ENCODE measurements at regions not wholly inside any gene's neighbourhood (a gene's known extent, or its start where the extent isn't known, plus 50 kb on each side); places are given as distances from the start of the nearest gene placed in this dataset.

- DNase-seq (ENCODE audit: low read depth, low spot score) (no peak), ATAC-seq (no peak)
- TF ChIP-seq CEBPB (IDR thresholded peaks at IDR 0.05; ENCODE audit: low read depth) (no peak), REST (IDR thresholded peaks at IDR 0.05; ENCODE audit: low read depth) (no peak), TCF7L2 (IDR thresholded peaks at IDR 0.05; ENCODE audit: borderline replicate concordance, extremely low read depth, insufficient read depth, insufficient read length) (no peak), ZBTB33 (IDR thresholded peaks at IDR 0.05; ENCODE audit: extremely low read depth, insufficient replicate concordance, low read length) (no peak), SRF (IDR thresholded peaks at IDR 0.05; ENCODE audit: low read depth) (no peak), EZH2phosphoT487 (IDR thresholded peaks at IDR 0.05; ENCODE audit: borderline replicate concordance) (no peak), POLR2A (IDR thresholded peaks at IDR 0.05; ENCODE audit: borderline replicate concordance, extremely low read depth, insufficient read depth, insufficient read length) (no peak), ELF1 (IDR thresholded peaks at IDR 0.05; ENCODE audit: borderline replicate concordance, low read depth) (no peak), JUND (IDR thresholded peaks at IDR 0.05) (no peak), ZNF274 (IDR thresholded peaks at IDR 0.05; ENCODE audit: low read depth, low read length) (no peak), MAX (IDR thresholded peaks at IDR 0.05) (no peak)
- H3K27me3 ChIP-seq (ENCODE audit: insufficient read depth, low read length) = no peaks in the 10 kb centered on the region
- H3K4me1 ChIP-seq (ENCODE audit: control insufficient read depth in 1 of 2, insufficient read depth in 2 of 2, low read length in 2 of 2) = no peaks in the 10 kb centered on the region
- POLR2A ChIA-PET = no interaction called here
- no peaks in the 10 kb centered on the region for H3K36me3 ChIP-seq (ENCODE audit: control insufficient read depth in 1 of 2, insufficient read depth in 2 of 2, low read length in 2 of 2)
- no peak overlapping the region for H2AFZ ChIP-seq (ENCODE audit: low read depth, low read length, poor library complexity, severe bottlenecking)
- no peak overlapping the region for H3K9ac ChIP-seq (ENCODE audit: low read length)
- RAD21 ChIA-PET (ENCODE audit: low non-redundant PET in 1 of 2, low total read pairs in 2 of 2, uncharacterized antibody in 2 of 2, unreplicated experiment in 2 of 2) = no interaction called here
- H3K9me2 ChIP-seq (ENCODE audit: insufficient read depth) = no peaks in the 10 kb centered on the region
- H3K4me3 ChIP-seq (replicated peaks in 1 of 2; ENCODE audit: low read depth in 1 of 2, low read length in 2 of 2) = no peak overlapping the region
- no peak overlapping the region for H3K27ac ChIP-seq (ENCODE audit: low read depth, low read length)
- CTCF ChIA-PET = no interaction called here
- BruUV-seq (replicated peaks) = no TSS peak
- H3K9me3 ChIP-seq (ENCODE audit: control insufficient read depth in 1 of 2, insufficient read depth in 1 of 2, low read depth in 1 of 2, low read length in 2 of 2) = peaks cover 12 to 24% of the 10 kb centered on the region in 2 experiments; a peak in 2 of 4 replicates
- intact Hi-C loops (cut with micrococcal nuclease) = no loop called here
- H3K79me2 ChIP-seq (ENCODE audit: insufficient read depth, low read length) = no peaks in the 10 kb centered on the region
- H4K20me1 ChIP-seq (ENCODE audit: insufficient read depth) = no peaks in the 10 kb centered on the region
- H3K4me2 ChIP-seq (ENCODE audit: low read length) = no peak overlapping the region
Measured at GRCh38 chr11:37896016-37896415, 1298.0 kb upstream of the RAG2 start.
